ENCODE measurements at regions not wholly inside any gene's neighbourhood (a gene's known extent, or its start where the extent isn't known, plus 50 kb on each side); places are given as distances from the start of the nearest gene placed in this dataset.

- DNase-seq = no peak
Measured at GRCh38 chr2:2681085-2681484, 350.0 kb upstream of the MYT1L start.

- DNase-seq = no peak
Measured at GRCh38 chr2:2674831-2675230, 343.8 kb upstream of the MYT1L start.

GRCh38 chr2:2673406-2673805 is 342.3 kb upstream of the MYT1L start:
- DNase-seq = no peak

GRCh38 chr2:2672249-2672648 is 341.2 kb upstream of the MYT1L start:
- no peak for DNase-seq

GRCh38 chr2:2671826-2672225 is 340.8 kb upstream of the MYT1L start:
- no peak for DNase-seq

- DNase-seq = no peak
Measured at GRCh38 chr2:2669316-2669715, 338.2 kb upstream of the MYT1L start.

GRCh38 chr2:2668681-2669265 is 337.7 kb upstream of the MYT1L start:
- DNase-seq = no peak

GRCh38 chr2:2667690-2668089 is 336.6 kb upstream of the MYT1L start:
- DNase-seq = no peak

GRCh38 chr2:2665834-2666133 is 334.7 kb upstream of the MYT1L start:
- no peak for DNase-seq

- DNase-seq = no peak
Measured at GRCh38 chr2:2664989-2665833, 334.1 kb upstream of the MYT1L start.

GRCh38 chr2:2663401-2664036 is 332.4 kb upstream of the MYT1L start:
- no peak for DNase-seq

- DNase-seq = no peak
Measured at GRCh38 chr2:2662847-2663356, 331.8 kb upstream of the MYT1L start.

GRCh38 chr2:2662037-2662846 is 331.2 kb upstream of the MYT1L start:
- no peak for DNase-seq

- no peak for DNase-seq
Measured at GRCh38 chr2:2660789-2661355, 329.8 kb upstream of the MYT1L start.

GRCh38 chr2:2657121-2657962 is 326.3 kb upstream of the MYT1L start:
- DNase-seq = no peak

GRCh38 chr2:2656115-2657011 is 325.3 kb upstream of the MYT1L start:
- DNase-seq = no peak

GRCh38 chr2:2655453-2656114 is 324.5 kb upstream of the MYT1L start:
- no peak for DNase-seq

- DNase-seq = no peak
Measured at GRCh38 chr2:2653231-2653630, 322.2 kb upstream of the MYT1L start.

GRCh38 chr2:2650608-2651375 is 319.7 kb upstream of the MYT1L start:
- DNase-seq = no peak
